DMS53 (cell line): ENCODE measurements at regions not wholly inside any gene's neighbourhood (a gene's known extent, or its start where the extent isn't known, plus 50 kb on each side); places are given as distances from the start of the nearest gene placed in this dataset.
"Not testable (repeated sequence)": the region's sequence is repeated elsewhere in the genome, so short reads cannot be mapped to it uniquely, and the experiment has no call there.

Experiments used
- DNase-seq: peaks from one replicate; lab custom pipeline; 2025; lab: John Stamatoyannopoulos, UW

GRCh38 chr2:43149482-43150107, 76.8 kb downstream of the ZFP36L2 start:
- no peak for DNase-seq

GRCh38 chr2:43146083-43146482, 80.3 kb downstream of the ZFP36L2 start:
- DNase-seq: no peak

GRCh38 chr2:43144263-43144662, 82.1 kb downstream of the ZFP36L2 start:
- DNase-seq: no peak

GRCh38 chr2:43143756-43144155, 82.7 kb downstream of the ZFP36L2 start:
- DNase-seq: no peak

- DNase-seq: peak; percentile 13
Observed at GRCh38 chr2:43142921-43143438, 83.4 kb downstream of the ZFP36L2 start.

- not testable (repeated sequence) for DNase-seq
Observed at GRCh38 chr2:43141636-43142151, 84.7 kb downstream of the ZFP36L2 start.

GRCh38 chr2:43139996-43140621, 86.3 kb downstream of the ZFP36L2 start:
- no peak for DNase-seq

GRCh38 chr2:43139501-43139900, 86.9 kb downstream of the ZFP36L2 start:
- DNase-seq: no peak

- no peak for DNase-seq
Observed at GRCh38 chr2:43138441-43138840, 88.0 kb downstream of the ZFP36L2 start.

GRCh38 chr2:43136876-43137275, 89.5 kb downstream of the ZFP36L2 start:
- no peak for DNase-seq

- no peak for DNase-seq
Observed at GRCh38 chr2:43136011-43136799, 90.2 kb downstream of the ZFP36L2 start.

GRCh38 chr2:43135583-43135982, 90.8 kb downstream of the ZFP36L2 start:
- no peak for DNase-seq

GRCh38 chr2:43134571-43134889, 91.9 kb downstream of the ZFP36L2 start:
- no peak for DNase-seq

GRCh38 chr2:43133708-43134570, 92.5 kb downstream of the ZFP36L2 start:
- no peak for DNase-seq

GRCh38 chr2:43133336-43133707, 93.1 kb downstream of the ZFP36L2 start:
- DNase-seq: no peak

GRCh38 chr2:43132683-43133301, 93.6 kb downstream of the ZFP36L2 start:
- no peak for DNase-seq

GRCh38 chr2:43131890-43132682, 94.3 kb downstream of the ZFP36L2 start:
- no peak for DNase-seq

GRCh38 chr2:43131051-43131889, 95.1 kb downstream of the ZFP36L2 start:
- DNase-seq: peak; percentile 62

- no peak for DNase-seq
Observed at GRCh38 chr2:43130548-43130875, 95.9 kb downstream of the ZFP36L2 start.
